Endothelial cell of umbilical vein (primary cell): ENCODE measurements at regions not wholly inside any gene's neighbourhood (a gene's known extent, or its start where the extent isn't known, plus 50 kb on each side); places are given as distances from the start of the nearest gene placed in this dataset.

ENCODE experiments used
- BruUV-seq: library from RNA; stranded (reverse); fragments of 400-500 nt; replicated peaks from 2 replicates; lab custom pipeline; 2021; lab: Mats Ljungman, UMichigan
- CTCF ChIA-PET: fragments of 300-600, 350-600 bp; sonication (Branson Sonifier 250); formaldehyde crosslinking; loops from one replicate; lab custom pipeline; 2021; ENCODE audit warnings: antibody characterized with exemption, inconsistent platforms; lab: Charles Lee
- POLR2A ChIA-PET: fragments of 300-600, 350-600 bp; sonication (Branson Sonifier 250); formaldehyde crosslinking; loops from one replicate; lab custom pipeline; 2021; ENCODE audit warnings: antibody characterized with exemption, inconsistent platforms; lab: Charles Lee
- DNase-seq: peaks from one replicate; pipeline ENCODE4 v3.0.0-alpha.2; 2011; ENCODE audit warnings: low read depth, low spot score
- FAIRE-seq: peaks from 2 replicates; lab custom pipeline; 2011; peaks lifted over from hg19 to GRCh38; lab: Jason Lieb, UNC
- H2AFZ ChIP-seq: 2 replicates; pipeline ENCODE4 v1.6.0; 2012; ENCODE audit warnings: low read depth, low read length, control low read depth, inconsistent platforms
- H3K27ac ChIP-seq: 2 replicates; pipeline ENCODE4 v1.5.1; 2011; ENCODE audit warnings: low read depth, mild to moderate bottlenecking, control low read depth, low read length, moderate library complexity; ENCODE audit not compliant: insufficient read depth
- H3K27me3 ChIP-seq, 2 experiments: 2 replicates each; pipeline versions ENCODE4 v1.6.0 to v1.6.1; 2011; ENCODE audit warnings: low read length in 2 of 2, mixed read lengths in 1 of 2; ENCODE audit not compliant: control insufficient read depth in 2 of 2, insufficient read depth in 2 of 2
- H3K36me3 ChIP-seq, 2 experiments: 2 replicates in 1 of 2; 3 replicates in 1 of 2; pipeline ENCODE4 v1.5.1; 2011; ENCODE audit warnings: low read length in 2 of 2, mild to moderate bottlenecking in 1 of 2, moderate library complexity in 1 of 2; ENCODE audit not compliant: control insufficient read depth in 2 of 2, insufficient read depth in 2 of 2; ENCODE audit errors: extremely low read depth in 1 of 2
- H3K4me1 ChIP-seq: 3 replicates; pipeline ENCODE4 v1.5.1; 2011; ENCODE audit warnings: mild to moderate bottlenecking, low read length; ENCODE audit not compliant: control insufficient read depth, insufficient read depth; ENCODE audit errors: extremely low read depth
- H3K4me2 ChIP-seq: 2 replicates; pipeline ENCODE4 v1.6.1; 2011; ENCODE audit warnings: low read length, control low read depth, mixed read lengths; ENCODE audit not compliant: insufficient read depth
- H3K4me3 ChIP-seq, 3 experiments: fragments of 200-600 bp in 1 of 3; sonication (generic), shearing (Covaris generic) in 1 of 3; replicated peaks in 1 of 3; 2 replicates each; pipeline ENCODE4 v1.5.1; 2011 to 2016; ENCODE audit warnings: control low read depth in 3 of 3, low read length in 3 of 3, mild to moderate bottlenecking in 2 of 3, inconsistent platforms in 1 of 3, low read depth in 1 of 3, moderate library complexity in 1 of 3; ENCODE audit not compliant: insufficient read depth in 1 of 3
- H3K79me2 ChIP-seq: 2 replicates; pipeline ENCODE4 v1.6.0; 2012; ENCODE audit warnings: low read length, inconsistent platforms; ENCODE audit not compliant: control insufficient read depth, insufficient read depth
- H3K9ac ChIP-seq: replicated peaks from 2 replicates; pipeline ENCODE3; 2011; ENCODE audit warnings: low read length, control low read depth; ENCODE audit not compliant: insufficient read depth; ENCODE audit errors: extremely low read depth
- H3K9me1 ChIP-seq: replicated peaks from 3 replicates; pipeline ENCODE4 v1.6.0; 2011; ENCODE audit warnings: mild to moderate bottlenecking, low read length; ENCODE audit not compliant: control insufficient read depth, insufficient read depth; ENCODE audit errors: extremely low read depth
- H3K9me3 ChIP-seq: replicated peaks from 2 replicates; pipeline ENCODE4 v1.5.1; 2012; ENCODE audit warnings: low read length, inconsistent platforms; ENCODE audit not compliant: control insufficient read depth, insufficient read depth
- H4K20me1 ChIP-seq: replicated peaks from 2 replicates; pipeline ENCODE3; 2011; ENCODE audit warnings: mild to moderate bottlenecking, low read length; ENCODE audit not compliant: control insufficient read depth, insufficient read depth; ENCODE audit errors: extremely low read depth
- CTCF ChIP-seq, 2 donors: IDR thresholded peaks; 1 replicate in 1 of 2; 2 replicates in 1 of 2; pipeline ENCODE4 v1.5.1; 2011; ENCODE audit warnings: low read length in 2 of 2, mild to moderate bottlenecking in 2 of 2, moderate library complexity in 2 of 2, control low read depth in 1 of 2, inconsistent platforms in 1 of 2, low read depth in 1 of 2; ENCODE audit not compliant: insufficient read depth in 1 of 2; ENCODE audit errors: extremely low read depth in 1 of 2
- EZH2 ChIP-seq: IDR thresholded peaks from 2 replicates; pipeline ENCODE4 v1.6.1; 2012; ENCODE audit warnings: borderline replicate concordance, low read depth, mild to moderate bottlenecking, moderate library complexity, low read length, inconsistent platforms; ENCODE audit not compliant: severe bottlenecking
- FOS ChIP-seq: IDR thresholded peaks from 2 replicates; pipeline ENCODE4 v1.6.1; 2011; ENCODE audit warnings: mild to moderate bottlenecking, low read length, moderate library complexity, borderline replicate concordance; ENCODE audit not compliant: insufficient read depth
- GATA2 ChIP-seq: IDR thresholded peaks from 2 replicates; pipeline ENCODE4 v1.7.0; 2011; ENCODE audit warnings: low read depth, mild to moderate bottlenecking, moderate library complexity, mixed read lengths, low read length; ENCODE audit not compliant: insufficient read length, insufficient read depth
- JUN ChIP-seq: IDR thresholded peaks from 2 replicates; pipeline ENCODE4 v1.6.1; 2011; ENCODE audit warnings: borderline replicate concordance, low read depth; ENCODE audit not compliant: insufficient read length, insufficient read depth
- MAX ChIP-seq: IDR thresholded peaks from 2 replicates; pipeline ENCODE4 v1.6.1; 2011; ENCODE audit not compliant: insufficient read depth, insufficient read length
- MYC ChIP-seq: IDR thresholded peaks from one replicate; pipeline ENCODE4 v1.6.1; 2011; ENCODE audit warnings: mild to moderate bottlenecking, low read depth, low read length
- POLR2A ChIP-seq: IDR thresholded peaks from 2 replicates; pipeline ENCODE4 v1.6.1; 2012; ENCODE audit warnings: low read depth, mild to moderate bottlenecking, control low read depth, low read length
- POLR2AphosphoS5 ChIP-seq: IDR thresholded peaks from 2 replicates; pipeline ENCODE4 v1.6.1; 2012; ENCODE audit warnings: low read depth, mild to moderate bottlenecking, control low read depth, low read length, moderate library complexity; ENCODE audit not compliant: insufficient read depth
- dilution Hi-C: fragments of 300-500 bp; cut with MboI; formaldehyde crosslinking; loops from one replicate; pipeline ENCODE4 v1.15.0; 2019; ENCODE audit warnings: low sequenced_read_pairs; ENCODE audit not compliant: extremely low pct_ligation_motif_present
- intact Hi-C: fragments of 100-400 bp; cut with micrococcal nuclease; formaldehyde crosslinking; loops from one replicate; pipeline ENCODE4 v1.10.0; 2022

- Histone ChIP-seq H3K27ac (no peak overlapping the region), H3K79me2 (no peaks in the 10 kb centered on the region), H3K36me3 (no peaks in the 10 kb centered on the region), H3K9me1 (no peaks in the 10 kb centered on the region), H3K4me2 (no peak overlapping the region), H3K27me3 (no peaks in the 10 kb centered on the region), H3K4me1 (no peaks in the 10 kb centered on the region), H4K20me1 (no peaks in the 10 kb centered on the region), H2AFZ (no peak overlapping the region), H3K9ac (no peak overlapping the region), H3K9me3 (no peaks in the 10 kb centered on the region), H3K4me3 (no peak overlapping the region)
- no TSS peak for BruUV-seq
- CTCF ChIA-PET, result interaction anchor here (1.4 kb wide), 1 partner anchor 446 kb away, joined by 3 read pairs; no protein-coding TSS in a partner anchor
- intact Hi-C loops (no loop called here), dilution Hi-C loops (no loop called here)
- POLR2A ChIA-PET, result no interaction called here
- peak; percentile 22 for DNase-seq
- no peak for FAIRE-seq
- TF ChIP-seq POLR2AphosphoS5 (no peak), JUN (no peak), POLR2A (no peak), MAX (no peak), EZH2 (no peak), GATA2 (no peak), MYC (no peak), CTCF (IDR thresholded peaks at IDR 0.05; ENCODE audit: extremely low read depth in 1 of 2, insufficient read depth in 1 of 2, low read depth in 1 of 2, low read length in 2 of 2) (no peak), FOS (no peak)
Observed at GRCh38 chr4:14100349-14100748, 472.8 kb upstream of the BOD1L1 start.
